ENCODE measurements at regions not wholly inside any gene's neighbourhood (a gene's known extent, or its start where the extent isn't known, plus 50 kb on each side); places are given as distances from the start of the nearest gene placed in this dataset.

GRCh38 chr2:143916781-143917180 lies 603.1 kb downstream of the ZEB2 start:
- no peak for DNase-seq (ENCODE audit: low spot score)

GRCh38 chr2:143909577-143910353 lies 610.2 kb downstream of the ZEB2 start:
- no peak for DNase-seq (ENCODE audit: low spot score)

- DNase-seq (ENCODE audit: low spot score) = no peak
These were observed 611.1 kb downstream of the ZEB2 start for GRCh38 chr2:143908843-143909242.

GRCh38 chr2:143907801-143908200 lies 612.1 kb downstream of the ZEB2 start:
- DNase-seq (ENCODE audit: low spot score) = no peak

- no peak for DNase-seq (ENCODE audit: low spot score)
These were observed 613.1 kb downstream of the ZEB2 start for GRCh38 chr2:143906850-143907249.

- no peak for DNase-seq (ENCODE audit: low spot score)
These were observed 614.3 kb downstream of the ZEB2 start for GRCh38 chr2:143905587-143905986.

- DNase-seq (ENCODE audit: low spot score) = no peak
These were observed 616.6 kb downstream of the ZEB2 start for GRCh38 chr2:143903172-143903856.

- DNase-seq (ENCODE audit: low spot score) = peak; percentile 46
These were observed 618.6 kb downstream of the ZEB2 start for GRCh38 chr2:143901185-143901842.

- DNase-seq (ENCODE audit: low spot score) = no peak
These were observed 619.9 kb downstream of the ZEB2 start for GRCh38 chr2:143899987-143900386.

GRCh38 chr2:143893371-143893770 lies 626.5 kb downstream of the ZEB2 start:
- DNase-seq (ENCODE audit: low spot score) = no peak

GRCh38 chr2:143891879-143892308 lies 628.0 kb downstream of the ZEB2 start:
- DNase-seq (ENCODE audit: low spot score) = no peak

- DNase-seq (ENCODE audit: low spot score) = no peak
These were observed 629.1 kb downstream of the ZEB2 start for GRCh38 chr2:143890798-143891197.

- DNase-seq (ENCODE audit: low spot score) = no peak
These were observed 630.7 kb downstream of the ZEB2 start for GRCh38 chr2:143889216-143889615.

- DNase-seq (ENCODE audit: low spot score) = no peak
These were observed 634.5 kb downstream of the ZEB2 start for GRCh38 chr2:143885461-143885860.

GRCh38 chr2:143881246-143881645 lies 638.7 kb downstream of the ZEB2 start:
- DNase-seq (ENCODE audit: low spot score) = no peak

GRCh38 chr2:143877876-143878530 lies 641.9 kb downstream of the ZEB2 start:
- no peak for DNase-seq (ENCODE audit: low spot score)

- DNase-seq (ENCODE audit: low spot score) = no peak
These were observed 642.9 kb downstream of the ZEB2 start for GRCh38 chr2:143877056-143877455.

- no peak for DNase-seq (ENCODE audit: low spot score)
These were observed 644.4 kb downstream of the ZEB2 start for GRCh38 chr2:143875295-143876233.

GRCh38 chr2:143873886-143874285 lies 646.0 kb downstream of the ZEB2 start:
- no peak for DNase-seq (ENCODE audit: low spot score)

- no peak for DNase-seq (ENCODE audit: low spot score)
These were observed 649.2 kb downstream of the ZEB2 start for GRCh38 chr2:143870696-143871095.

- peak; percentile 4 for DNase-seq (ENCODE audit: low spot score)
These were observed 662.9 kb downstream of the ZEB2 start for GRCh38 chr2:143856978-143857377.

Measured in hepatic stellate cell (primary cell).